ENCODE measurements at regions not wholly inside any gene's neighbourhood (a gene's known extent, or its start where the extent isn't known, plus 50 kb on each side); places are given as distances from the start of the nearest gene placed in this dataset.

DNA sequence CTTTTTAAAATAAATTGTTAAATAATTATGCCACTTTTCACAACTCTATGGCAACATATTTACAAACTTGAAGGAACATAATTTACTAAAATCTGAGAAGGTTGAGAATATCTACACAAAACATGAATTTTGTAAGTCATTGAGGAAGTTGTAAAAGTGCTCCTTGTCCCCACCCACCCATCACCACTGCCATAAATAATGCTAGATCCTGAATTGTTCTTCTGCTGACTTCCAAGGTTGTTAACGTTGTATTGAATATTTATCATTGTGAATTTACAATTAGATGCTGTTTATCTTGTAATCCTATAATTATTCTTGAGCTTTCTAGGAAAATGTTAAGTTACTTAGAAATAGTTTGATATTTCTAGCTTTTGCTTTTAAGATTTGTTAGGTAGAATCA, 908.0 kb upstream of the COX7C start:
- Mint-ChIP-seq H3K9me3 (no peaks in the 10 kb centered on the region), H3K4me3 (no peak overlapping the region), H3K36me3 (ENCODE audit: insufficient read depth in 1 of 3, low read depth in 3 of 3) (no peaks in the 10 kb centered on the region), H3K4me1 (no peaks in the 10 kb centered on the region), H3K27me3 (ENCODE audit: low read depth) (no peaks in the 10 kb centered on the region), H3K27ac (no peak overlapping the region)
- no peak overlapping the region for H3K18ac ChIP-seq (ENCODE audit: insufficient read length, low read depth, low read length)
- no peak overlapping the region for H4K8ac ChIP-seq (replicated peaks; ENCODE audit: insufficient read length, low read depth, low read length)
- H3K14ac ChIP-seq (ENCODE audit: insufficient read depth, low read length): no peak overlapping the region
- no peak overlapping the region for H4K5ac ChIP-seq (ENCODE audit: insufficient read length, low read depth, low read length)
- H3T11ph ChIP-seq (ENCODE audit: low read length): no peak overlapping the region
- TF ChIP-seq, protein P1, sequence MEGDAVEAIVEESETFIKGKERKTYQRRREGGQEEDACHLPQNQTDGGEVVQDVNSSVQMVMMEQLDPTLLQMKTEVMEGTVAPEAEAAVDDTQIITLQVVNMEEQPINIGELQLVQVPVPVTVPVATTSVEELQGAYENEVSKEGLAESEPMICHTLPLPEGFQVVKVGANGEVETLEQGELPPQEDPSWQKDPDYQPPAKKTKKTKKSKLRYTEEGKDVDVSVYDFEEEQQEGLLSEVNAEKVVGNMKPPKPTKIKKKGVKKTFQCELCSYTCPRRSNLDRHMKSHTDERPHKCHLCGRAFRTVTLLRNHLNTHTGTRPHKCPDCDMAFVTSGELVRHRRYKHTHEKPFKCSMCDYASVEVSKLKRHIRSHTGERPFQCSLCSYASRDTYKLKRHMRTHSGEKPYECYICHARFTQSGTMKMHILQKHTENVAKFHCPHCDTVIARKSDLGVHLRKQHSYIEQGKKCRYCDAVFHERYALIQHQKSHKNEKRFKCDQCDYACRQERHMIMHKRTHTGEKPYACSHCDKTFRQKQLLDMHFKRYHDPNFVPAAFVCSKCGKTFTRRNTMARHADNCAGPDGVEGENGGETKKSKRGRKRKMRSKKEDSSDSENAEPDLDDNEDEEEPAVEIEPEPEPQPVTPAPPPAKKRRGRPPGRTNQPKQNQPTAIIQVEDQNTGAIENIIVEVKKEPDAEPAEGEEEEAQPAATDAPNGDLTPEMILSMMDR (conservative IDR thresholded peaks at IDR 0.05): no peak
- H3K9ac ChIP-seq (ENCODE audit: extremely low read depth, insufficient read length, low read length): no peak overlapping the region
- no peak overlapping the region for H2BK15ac ChIP-seq (ENCODE audit: low read depth, low read length)
- no peaks in the 10 kb centered on the region for H3K79me1 ChIP-seq (ENCODE audit: insufficient read depth, low read depth, low read length, poor library complexity, severe bottlenecking)
- H2BK20ac ChIP-seq (ENCODE audit: low read depth, low read length, poor library complexity, severe bottlenecking): no peak overlapping the region
- H3K27ac ChIP-seq (ENCODE audit: insufficient read length, low read depth, low read length): no peak overlapping the region
- H2BK120ac ChIP-seq (ENCODE audit: low read depth, low read length, poor library complexity, severe bottlenecking): no peak overlapping the region
- DNase-seq: no peak
- no peaks in the 10 kb centered on the region for H3K27me3 ChIP-seq (ENCODE audit: insufficient read depth, low read length)
- H3K79me2 ChIP-seq (ENCODE audit: insufficient read depth, low read length): no peaks in the 10 kb centered on the region
- H3K23ac ChIP-seq (ENCODE audit: insufficient read length, low read depth, low read length): no peak overlapping the region
- no peak overlapping the region for H2BK5ac ChIP-seq (ENCODE audit: insufficient read length, low read length)
- H4K20me1 ChIP-seq (ENCODE audit: control insufficient read depth, insufficient read depth, insufficient read length): no peaks in the 10 kb centered on the region
- no peak overlapping the region for H3K4me2 ChIP-seq (ENCODE audit: insufficient read depth, insufficient read length, low read length)
- H3K23me2 ChIP-seq (ENCODE audit: insufficient read length, low read depth, low read length, poor library complexity, severe bottlenecking): no peaks in the 10 kb centered on the region
- H3K4ac ChIP-seq (ENCODE audit: low read depth, low read length): no peak overlapping the region
- H3K4me1 ChIP-seq (ENCODE audit: insufficient read depth, low read length): no peaks in the 10 kb centered on the region
- H2BK12ac ChIP-seq (ENCODE audit: insufficient read length, low read depth, low read length): no peak overlapping the region
- H2AK5ac ChIP-seq (ENCODE audit: insufficient read length, low read length): no peak overlapping the region
- no CpG with 5 or more reads among the region's 1 CpG for WGBS (ENCODE audit: extremely low coverage, insufficient read length, low lambda C conversion rate)
- H2AFZ ChIP-seq (ENCODE audit: low read length): no peak overlapping the region
- no peak overlapping the region for H4K91ac ChIP-seq (ENCODE audit: insufficient read length, low read depth, low read length)
- H3K56ac ChIP-seq (ENCODE audit: insufficient read length, low read depth, low read length): no peak overlapping the region
- no peaks in the 10 kb centered on the region for H3K9me3 ChIP-seq (ENCODE audit: control insufficient read depth, low read depth, low read length)

Data from H9 (cell line).